PC-3 (cell line): ENCODE measurements at regions not wholly inside any gene's neighbourhood (a gene's known extent, or its start where the extent isn't known, plus 50 kb on each side); places are given as distances from the start of the nearest gene placed in this dataset.

Source experiments
- ATAC-seq: fragments of 200-7000 bp; cut with Tn5 transposase; 2 replicates; pipeline ENCODE4 v1.9.1; 2020; ENCODE audit warnings: mild to moderate bottlenecking, moderate library complexity
- BruUV-seq: library from RNA; stranded (reverse); fragments of 400-500 nt; replicated peaks from 2 replicates; lab custom pipeline; 2021; lab: Mats Ljungman, UMichigan
- CTCF ChIA-PET: fragments of 300-600 bp; sonication (Branson Sonifier 250); formaldehyde crosslinking; loops from one replicate; lab custom pipeline; 2022; ENCODE audit warnings: antibody characterized with exemption; lab: Charles Lee
- POLR2A ChIA-PET: fragments of 300-600 bp; sonication (Branson Sonifier 250); formaldehyde crosslinking; loops from one replicate; lab custom pipeline; 2022; ENCODE audit warnings: antibody characterized with exemption; ENCODE audit not compliant: unreplicated experiment; lab: Charles Lee
- DNase-seq: peaks from one replicate; pipeline ENCODE4 v3.0.0-alpha.2; 2015
- H2AFZ ChIP-seq: fragments of 300-600 bp; sonication (generic); 2 replicates; pipeline ENCODE4 v1.6.0; 2016; ENCODE audit warnings: antibody characterized with exemption, low read length
- H3F3A ChIP-seq: fragments of 300-600 bp; sonication (generic); one replicate; pipeline ENCODE4 v1.6.0; 2017; ENCODE audit warnings: antibody characterized with exemption, low read length, control low read depth, mild to moderate bottlenecking; ENCODE audit not compliant: unreplicated experiment
- H3K27ac ChIP-seq: fragments of 300-600 bp; sonication (generic); 2 replicates; pipeline ENCODE4 v1.5.1; 2016; ENCODE audit warnings: mild to moderate bottlenecking, low read length
- H3K27me3 ChIP-seq: fragments of 300-600 bp; sonication (generic); 2 replicates; pipeline ENCODE4 v1.6.1; 2016; ENCODE audit warnings: low read length, mixed read lengths
- H3K36me3 ChIP-seq: fragments of 300-600 bp; sonication (generic); 2 replicates; pipeline ENCODE4 v1.6.1; 2016; ENCODE audit warnings: low read depth, mixed run types, low read length, mixed read lengths
- H3K4me1 ChIP-seq: fragments of 300-600 bp; sonication (generic); 2 replicates; pipeline ENCODE4 v1.5.1; 2016; ENCODE audit warnings: low read length; ENCODE audit not compliant: insufficient read depth
- H3K4me2 ChIP-seq: fragments of 300-600 bp; sonication (generic); 2 replicates; pipeline ENCODE4 v1.6.0; 2016; ENCODE audit warnings: low read length
- H3K4me3 ChIP-seq: fragments of 300-600 bp; sonication (generic); 2 replicates; pipeline ENCODE4 v1.5.1; 2016; ENCODE audit warnings: mild to moderate bottlenecking, low read length, mixed read lengths
- H3K79me2 ChIP-seq: fragments of 300-600 bp; sonication (generic); 2 replicates; pipeline ENCODE4 v1.6.1; 2017; ENCODE audit warnings: low read length, mixed read lengths
- H3K9ac ChIP-seq: fragments of 300-600 bp; sonication (generic); 2 replicates; pipeline ENCODE4 v1.6.0; 2016; ENCODE audit warnings: mild to moderate bottlenecking, low read length
- H3K9me2 ChIP-seq: fragments of 300-600 bp; sonication (generic); replicated peaks from 2 replicates; pipeline ENCODE4 v1.6.1; 2016; ENCODE audit warnings: mixed run types, low read length, mixed read lengths
- H3K9me3 ChIP-seq: fragments of 300-600 bp; sonication (generic); 2 replicates; pipeline ENCODE4 v1.6.1; 2016; ENCODE audit warnings: low read length, mixed read lengths
- H4K20me1 ChIP-seq: fragments of 300-600 bp; sonication (generic); 2 replicates; pipeline ENCODE4 v1.6.1; 2016; ENCODE audit warnings: low read length, mixed read lengths
- CTCF ChIP-seq: fragments of 300-600 bp; sonication (generic); conservative IDR thresholded peaks from 2 replicates; pipeline ENCODE4 v1.5.1; 2017; ENCODE audit warnings: antibody characterized with exemption, low read depth, mild to moderate bottlenecking, low read length
- EZH2 ChIP-seq: fragments of 300-600 bp; sonication (generic); IDR thresholded peaks from one replicate; pipeline ENCODE4 v1.6.1; 2017; ENCODE audit warnings: antibody characterized with exemption, mild to moderate bottlenecking, low read length; ENCODE audit not compliant: unreplicated experiment
- EZH2phosphoT487 ChIP-seq: fragments of 300-600 bp; sonication (generic); IDR thresholded peaks from 2 replicates; pipeline ENCODE4 v1.6.1; 2018; ENCODE audit warnings: mild to moderate bottlenecking, antibody characterized with exemption, low read length, borderline replicate concordance
- intact Hi-C: fragments of 100-400 bp; cut with micrococcal nuclease; formaldehyde crosslinking; loops from 2 replicates; pipeline ENCODE4 v1.9.0; 2023

GRCh38 chr9:30723656-30724055 is 1660.8 kb upstream of the ACO1 start:
- no peaks in the 10 kb centered on the region for H3F3A ChIP-seq
- H4K20me1 ChIP-seq = no peaks in the 10 kb centered on the region
- no peaks in the 10 kb centered on the region for H3K79me2 ChIP-seq
- no TSS peak for BruUV-seq
- ATAC-seq = no peak
- no peak for DNase-seq
- no peaks in the 10 kb centered on the region for H3K36me3 ChIP-seq
- no peak overlapping the region for H3K9ac ChIP-seq
- intact Hi-C loops = no loop called here
- TF ChIP-seq EZH2 (no peak), EZH2phosphoT487 (no peak), CTCF (no peak)
- H3K27me3 ChIP-seq = no peaks in the 10 kb centered on the region
- H3K9me2 ChIP-seq = no peaks in the 10 kb centered on the region
- H3K4me1 ChIP-seq = no peaks in the 10 kb centered on the region
- no peak overlapping the region for H3K27ac ChIP-seq
- H2AFZ ChIP-seq = no peak overlapping the region
- H3K9me3 ChIP-seq = no peaks in the 10 kb centered on the region
- no peak overlapping the region for H3K4me3 ChIP-seq
- POLR2A ChIA-PET = no interaction called here
- H3K4me2 ChIP-seq = no peak overlapping the region
- CTCF ChIA-PET = no interaction called here

- no peak overlapping the region for H3K4me2 ChIP-seq
- H3K9me2 ChIP-seq = no peaks in the 10 kb centered on the region
- ChIA-PET POLR2A (no interaction called here), CTCF (no interaction called here)
- no TSS peak for BruUV-seq
- H3K36me3 ChIP-seq = no peaks in the 10 kb centered on the region
- H4K20me1 ChIP-seq = no peaks in the 10 kb centered on the region
- no peaks in the 10 kb centered on the region for H3K27me3 ChIP-seq
- no peaks in the 10 kb centered on the region for H3K4me1 ChIP-seq
- ATAC-seq (no peak), DNase-seq (no peak)
- H3K9ac ChIP-seq = no peak overlapping the region
- H3F3A ChIP-seq = no peaks in the 10 kb centered on the region
- no peak overlapping the region for H3K27ac ChIP-seq
- no peak for TF ChIP-seq EZH2
- TF ChIP-seq CTCF = no peak
- no peak for TF ChIP-seq EZH2phosphoT487
- H3K9me3 ChIP-seq = no peaks in the 10 kb centered on the region
- no peaks in the 10 kb centered on the region for H3K79me2 ChIP-seq
- no peak overlapping the region for H3K4me3 ChIP-seq
- no peak overlapping the region for H2AFZ ChIP-seq
- intact Hi-C loops = no loop called here
Measured at GRCh38 chr9:30732060-30732459, 1652.4 kb upstream of the ACO1 start.

GRCh38 chr9:30744871-30745270 is 1639.6 kb upstream of the ACO1 start:
- no peak for ATAC-seq
- TF ChIP-seq CTCF = no peak
- no peak for TF ChIP-seq EZH2
- TF ChIP-seq EZH2phosphoT487 = no peak
- CTCF ChIA-PET = no interaction called here

More at GRCh38 chr9:30744871-30745270, 1639.6 kb upstream of the ACO1 start:
- no peaks in the 10 kb centered on the region for H3K27me3 ChIP-seq
- no peaks in the 10 kb centered on the region for H3K9me2 ChIP-seq
- no peak overlapping the region for H3K4me3 ChIP-seq
- no peak overlapping the region for H3K9ac ChIP-seq
- no peaks in the 10 kb centered on the region for H3K36me3 ChIP-seq
- DNase-seq = no peak
- BruUV-seq = no TSS peak
- H3K27ac ChIP-seq = no peak overlapping the region
- POLR2A ChIA-PET = no interaction called here
- intact Hi-C loops = no loop called here
- no peaks in the 10 kb centered on the region for H3K79me2 ChIP-seq
- no peaks in the 10 kb centered on the region for H3K9me3 ChIP-seq
- no peaks in the 10 kb centered on the region for H3F3A ChIP-seq
- no peak overlapping the region for H2AFZ ChIP-seq
- no peaks in the 10 kb centered on the region for H3K4me1 ChIP-seq
- H3K4me2 ChIP-seq = no peak overlapping the region
- H4K20me1 ChIP-seq = no peaks in the 10 kb centered on the region
